Eye (tissue), 1 donor: ENCODE measurements at regions not wholly inside any gene's neighbourhood (a gene's known extent, or its start where the extent isn't known, plus 50 kb on each side); places are given as distances from the start of the nearest gene placed in this dataset.
"Not testable (repeated sequence)": the region's sequence is repeated elsewhere in the genome, so short reads cannot be mapped to it uniquely, and the experiment has no call there.

ENCODE experiments used
- DNase-seq: peaks from one replicate; pipeline ENCODE4 v3.0.0-alpha.2; 2015

DNA sequence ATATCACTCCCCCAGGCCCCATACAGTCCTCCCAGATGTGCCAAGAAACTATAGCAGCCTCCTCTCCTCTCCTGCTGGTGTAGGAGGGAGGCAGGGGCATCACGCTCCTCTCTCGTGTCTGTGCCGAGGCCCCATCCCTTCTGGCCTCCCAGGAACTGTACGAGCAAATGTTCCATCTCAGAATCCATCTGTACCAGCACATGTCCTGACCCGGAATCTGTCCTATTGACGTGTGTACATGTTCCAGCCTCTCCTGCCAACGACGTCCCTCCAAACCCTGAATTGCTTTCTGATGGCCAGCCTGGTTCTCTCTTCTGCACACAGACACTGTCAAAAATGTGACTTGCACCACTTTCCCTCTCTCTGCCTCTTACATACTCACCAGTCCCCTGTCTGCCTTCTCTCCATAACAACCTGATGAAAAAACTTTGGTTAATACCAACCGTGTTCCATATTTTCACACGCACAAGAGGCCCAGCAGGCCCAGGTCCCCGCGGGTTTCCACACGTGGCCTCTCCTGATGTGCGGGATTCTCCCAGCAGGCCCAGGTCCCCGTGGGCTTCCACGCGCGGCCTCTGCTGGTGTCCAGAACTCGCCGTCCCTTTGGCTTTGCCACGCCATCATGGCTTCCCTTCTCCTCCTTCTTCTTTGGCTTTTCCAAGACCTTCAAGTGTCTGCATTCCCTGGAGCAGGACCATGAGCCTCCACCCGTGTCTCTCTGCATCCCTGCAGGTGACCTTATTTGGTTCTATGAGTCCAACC, 125.2 kb upstream of the THBS2 start:
- no peak for DNase-seq

- no peak for DNase-seq
Observed at GRCh38 chr6:169376458-169376857, 122.8 kb upstream of the THBS2 start.

- DNase-seq: no peak
Observed at GRCh38 chr6:169372589-169372988, 118.9 kb upstream of the THBS2 start.

- DNase-seq: peak; percentile 59
Observed at GRCh38 chr6:169371344-169372127, 117.9 kb upstream of the THBS2 start.

GRCh38 chr6:169370666-169371343, 117.2 kb upstream of the THBS2 start:
- DNase-seq: no peak

- DNase-seq: no peak
Observed at GRCh38 chr6:169370054-169370453, 116.4 kb upstream of the THBS2 start.

GRCh38 chr6:169368200-169368599, 114.6 kb upstream of the THBS2 start:
- DNase-seq: no peak

DNA sequence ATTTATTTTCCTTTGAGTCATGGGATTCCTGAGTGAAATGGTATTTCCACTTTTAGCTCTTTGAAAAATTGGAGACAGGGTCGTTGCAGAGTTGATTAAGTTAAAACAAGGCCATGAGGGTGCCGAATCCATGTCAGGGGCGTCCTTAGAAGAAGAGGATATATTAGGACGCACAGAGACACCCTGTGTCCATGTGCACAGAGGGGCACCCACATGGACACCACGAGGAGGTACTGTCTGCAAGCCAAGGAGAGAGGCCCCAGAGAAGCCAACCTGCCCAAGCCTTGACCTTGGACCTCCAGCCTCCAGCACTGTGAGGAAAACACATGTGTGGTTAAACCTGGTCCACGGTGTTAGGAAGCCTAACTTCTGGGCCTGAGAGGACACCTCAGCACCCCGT, 113.9 kb upstream of the THBS2 start:
- no peak for DNase-seq

DNA sequence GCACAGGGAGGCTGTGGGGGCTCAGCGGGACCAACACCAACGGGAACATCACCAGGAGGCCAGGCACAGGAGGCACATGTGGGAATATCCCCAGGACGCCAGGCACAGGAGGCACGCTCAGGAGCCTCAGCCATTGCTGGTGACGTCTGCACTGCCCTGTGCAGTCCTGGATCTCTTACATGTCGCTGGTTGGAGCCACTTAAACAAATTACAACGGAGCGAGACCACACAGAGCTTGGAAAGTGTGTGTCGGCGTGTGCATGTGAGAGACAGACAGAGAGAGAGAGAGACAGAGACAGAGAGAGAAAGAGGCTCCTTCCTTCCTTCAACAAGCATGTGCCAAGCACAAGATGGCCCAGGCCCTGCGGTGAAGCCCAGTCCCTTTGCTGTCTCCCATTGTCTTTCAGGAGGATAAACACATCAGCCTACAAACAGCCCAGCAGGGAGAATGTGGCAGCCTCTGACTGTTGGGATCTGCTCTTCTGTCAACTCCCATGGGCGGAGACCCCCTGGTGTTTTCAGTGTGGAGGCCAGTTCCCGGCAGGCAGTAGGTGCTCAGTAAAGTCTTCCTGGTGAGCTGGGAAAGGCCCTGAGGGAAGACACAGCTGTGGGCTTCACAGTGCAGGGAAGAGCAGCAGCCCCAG, 112.7 kb upstream of the THBS2 start:
- DNase-seq: no peak

- no peak for DNase-seq
Observed at GRCh38 chr6:169365567-169366257, 112.1 kb upstream of the THBS2 start.

- DNase-seq: no peak
Observed at GRCh38 chr6:169363590-169363989, 109.9 kb upstream of the THBS2 start.

DNA sequence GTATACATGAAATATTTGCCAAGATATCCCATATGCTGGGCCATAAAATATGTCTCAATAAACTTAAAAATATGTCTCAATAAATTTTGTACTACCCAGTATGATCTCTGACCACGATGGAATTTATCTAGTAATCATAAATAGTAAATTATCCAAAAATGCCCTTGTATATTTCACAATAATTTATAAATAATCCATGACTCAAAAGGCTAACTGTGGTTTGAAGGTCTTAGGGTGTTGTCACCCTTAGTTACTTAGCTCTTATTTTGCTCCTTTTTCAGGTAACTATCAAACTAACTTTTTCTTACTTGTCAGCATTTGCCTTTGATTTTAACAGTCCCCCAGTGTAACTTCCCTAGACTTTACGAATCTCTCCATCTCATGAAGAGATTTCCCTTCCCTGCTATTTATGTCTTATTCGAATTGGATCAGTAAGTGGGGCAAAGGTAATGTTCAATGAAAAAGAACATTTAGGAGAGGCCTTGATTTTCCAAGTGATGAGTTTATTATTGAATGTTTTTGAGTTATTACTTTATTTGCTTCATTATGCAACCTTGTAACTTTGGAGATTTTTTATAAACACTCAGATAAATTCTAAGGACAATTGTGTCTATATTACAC, 109.0 kb upstream of the THBS2 start:
- DNase-seq: no peak

DNA sequence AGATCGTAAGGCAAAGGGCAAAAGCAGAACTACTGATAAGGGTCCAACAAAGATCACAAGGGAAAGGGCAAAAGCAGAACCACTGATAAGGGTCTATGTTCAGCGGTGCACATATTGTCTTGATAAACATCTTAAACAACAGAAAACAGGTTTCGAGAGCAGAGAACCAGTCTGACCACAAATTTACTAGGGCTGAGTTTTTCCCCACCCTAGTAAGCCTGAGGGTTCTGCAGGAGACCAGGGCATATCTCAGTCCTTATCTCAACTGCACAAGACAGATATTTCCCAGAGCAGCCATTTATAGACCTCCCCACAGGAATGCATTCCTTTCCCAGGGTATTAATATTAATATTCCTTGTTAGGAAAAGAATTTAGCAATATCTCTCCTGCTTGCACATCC, 101.4 kb upstream of the THBS2 start:
- not testable (repeated sequence) for DNase-seq

- peak; percentile 13 for DNase-seq
Observed at GRCh38 chr6:169345146-169345545, 91.5 kb upstream of the THBS2 start.

- peak; percentile 60 for DNase-seq
Observed at GRCh38 chr6:169344750-169345065, 91.1 kb upstream of the THBS2 start.

DNA sequence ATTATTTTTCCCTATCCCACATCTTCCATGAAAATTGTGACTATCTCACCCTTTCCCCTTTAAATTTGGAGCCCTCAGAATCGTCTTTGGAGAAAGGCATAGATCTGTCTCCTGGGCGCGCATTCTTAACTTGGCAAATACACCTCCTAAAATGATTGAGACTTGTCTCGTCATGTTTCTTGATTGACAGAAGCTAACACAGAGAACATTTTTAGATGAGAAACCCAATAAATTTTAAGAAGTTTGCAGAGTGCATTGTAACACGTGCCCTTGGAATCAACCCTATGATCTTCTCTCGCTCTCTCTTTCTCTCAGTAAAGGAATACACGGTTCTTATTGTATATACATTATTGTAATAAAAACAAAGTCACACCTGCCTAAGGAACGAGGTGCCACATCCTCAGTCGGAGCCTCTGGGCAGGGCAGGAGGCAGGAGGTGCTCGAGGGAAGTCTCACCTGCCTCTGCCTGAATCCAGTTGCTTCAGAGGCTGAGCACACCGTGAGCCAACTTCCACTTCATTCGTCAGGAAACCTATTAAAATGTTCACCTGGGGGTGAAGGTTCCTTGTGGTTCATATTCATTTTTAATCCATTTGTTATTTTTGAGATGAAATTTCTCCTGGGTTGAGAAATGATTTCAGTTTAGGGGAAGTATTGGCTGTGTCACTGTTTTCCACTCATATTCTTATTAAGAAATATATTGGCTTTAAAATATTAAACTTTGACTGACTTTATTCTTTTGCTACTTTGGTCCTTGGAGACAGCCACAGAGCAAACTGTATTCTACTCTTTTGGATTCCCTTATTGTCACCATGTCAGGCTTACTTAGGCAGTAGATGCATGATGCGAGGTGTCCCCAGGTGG, 90.5 kb upstream of the THBS2 start:
- DNase-seq: no peak

DNA sequence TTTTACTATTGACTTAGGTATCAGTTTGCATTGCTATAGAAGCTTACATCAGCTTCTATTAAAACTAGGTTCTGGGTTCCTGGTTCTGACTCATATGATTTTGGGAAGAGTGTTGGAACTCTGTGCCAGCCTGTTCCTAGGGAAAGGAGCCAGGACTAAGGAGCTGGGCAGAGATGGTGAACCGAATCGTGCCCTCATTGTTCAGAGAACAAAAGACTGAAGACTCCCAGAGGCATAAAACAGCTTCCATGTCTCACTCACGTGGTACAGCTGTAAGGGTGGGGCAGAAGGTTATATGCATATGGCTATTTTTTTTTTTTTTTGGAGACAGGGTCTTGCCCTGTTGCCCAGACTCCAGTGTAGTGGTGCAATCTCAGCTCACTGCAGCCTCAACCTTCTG, 89.1 kb upstream of the THBS2 start:
- no peak for DNase-seq

- DNase-seq: no peak
Observed at GRCh38 chr6:169341706-169342105, 88.1 kb upstream of the THBS2 start.

GRCh38 chr6:169341065-169341464, 87.4 kb upstream of the THBS2 start:
- no peak for DNase-seq

DNA sequence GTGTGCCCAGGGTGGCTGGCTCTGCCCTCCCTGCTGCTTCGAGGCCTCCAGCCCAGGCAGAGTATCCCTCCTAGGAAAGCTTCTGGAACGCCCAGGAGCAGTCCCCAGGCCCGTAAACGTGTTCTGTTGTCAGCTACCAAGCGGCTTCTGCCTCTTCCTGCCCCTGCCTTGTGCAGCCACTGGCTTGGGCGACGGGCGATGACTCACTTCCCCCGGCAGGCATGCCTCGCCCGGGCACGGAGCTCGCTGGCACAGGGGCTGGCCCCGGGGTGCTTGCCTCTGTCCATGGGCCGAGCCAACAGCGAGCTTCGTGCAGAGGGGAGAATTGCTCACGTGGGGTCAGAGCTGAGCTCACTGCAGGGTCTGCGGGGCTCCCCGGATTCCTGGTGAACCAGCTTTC, 86.7 kb upstream of the THBS2 start:
- DNase-seq: no peak

GRCh38 chr6:169339731-169340309, 86.2 kb upstream of the THBS2 start:
- DNase-seq: no peak
